Hepatocyte (in vitro differentiated cells): ENCODE measurements at regions not wholly inside any gene's neighbourhood (a gene's known extent, or its start where the extent isn't known, plus 50 kb on each side); places are given as distances from the start of the nearest gene placed in this dataset.

Source experiments
- DNase-seq: peaks from one replicate; pipeline ENCODE4 v3.0.0-alpha.2; 2016; ENCODE audit warnings: low spot score
- H2AFZ ChIP-seq: fragments of 200-600 bp; sonication (generic); 2 replicates; pipeline ENCODE4 v1.6.0; 2016; ENCODE audit warnings: antibody characterized with exemption, mild to moderate bottlenecking
- H3K27ac ChIP-seq: fragments of 200-600 bp; sonication (generic); 2 replicates; pipeline ENCODE4 v1.5.1; 2016; ENCODE audit warnings: mild to moderate bottlenecking
- H3K27me3 ChIP-seq: fragments of 200-600 bp; sonication (generic); 2 replicates; pipeline ENCODE4 v1.6.1; 2016
- H3K36me3 ChIP-seq: fragments of 200-600 bp; sonication (generic); replicated peaks from 2 replicates; pipeline ENCODE4 v1.5.1; 2016; ENCODE audit warnings: low read depth; ENCODE audit not compliant: insufficient read depth
- H3K4me1 ChIP-seq: fragments of 200-600 bp; sonication (generic); 2 replicates; pipeline ENCODE4 v1.5.1; 2016; ENCODE audit warnings: mild to moderate bottlenecking, moderate library complexity; ENCODE audit not compliant: insufficient read depth
- H3K4me2 ChIP-seq: fragments of 200-600 bp; sonication (generic); 2 replicates; pipeline ENCODE4 v1.6.0; 2016
- H3K4me3 ChIP-seq: fragments of 200-600 bp; sonication (generic); 2 replicates; pipeline ENCODE4 v1.5.1; 2016; ENCODE audit warnings: mild to moderate bottlenecking
- H3K79me2 ChIP-seq: fragments of 200-600 bp; sonication (generic); 2 replicates; pipeline ENCODE4 v1.6.0; 2017; ENCODE audit warnings: mild to moderate bottlenecking
- H3K9me2 ChIP-seq: fragments of 200-600 bp; sonication (generic); replicated peaks from 2 replicates; pipeline ENCODE4 v1.6.0; 2017; ENCODE audit warnings: mild to moderate bottlenecking; ENCODE audit not compliant: insufficient read depth
- H3K9me3 ChIP-seq: fragments of 200-600 bp; sonication (generic); 2 replicates; pipeline ENCODE4 v1.5.1; 2016; ENCODE audit warnings: low read depth, mild to moderate bottlenecking
- H4K20me1 ChIP-seq: fragments of 200-600 bp; sonication (generic); 2 replicates; pipeline ENCODE4 v1.6.0; 2016; ENCODE audit warnings: mild to moderate bottlenecking; ENCODE audit not compliant: insufficient read depth, poor library complexity, severe bottlenecking
- CTCF ChIP-seq: fragments of 200-600 bp; sonication (generic); IDR thresholded peaks from 2 replicates; pipeline ENCODE4 v1.5.1; 2016; ENCODE audit warnings: antibody characterized with exemption, mild to moderate bottlenecking; ENCODE audit not compliant: poor library complexity
- EZH2 ChIP-seq: fragments of 200-600 bp; sonication (generic); IDR thresholded peaks from 2 replicates; pipeline ENCODE4 v1.6.1; 2016; ENCODE audit warnings: antibody characterized with exemption, mild to moderate bottlenecking, borderline replicate concordance
- EZH2phosphoT487 ChIP-seq: fragments of 200-600 bp; sonication (generic); IDR thresholded peaks from one replicate; pipeline ENCODE4 v1.6.1; 2018; ENCODE audit warnings: antibody characterized with exemption, mild to moderate bottlenecking, low read depth, moderate library complexity; ENCODE audit not compliant: unreplicated experiment, severe bottlenecking
- WGBS: methylation state at CpG from one replicate; pipeline ENCODE4 v1.1.6; 2016; ENCODE audit warnings: low lambda C conversion rate; ENCODE audit errors: missing lambda C conversion rate; 5-methylcytosine and 5-hydroxymethylcytosine counted together

GRCh38 chr12:105479710-105480109 is 149.2 kb downstream of the C12orf75 start:
- Histone ChIP-seq H3K9me3 (no peaks in the 10 kb centered on the region), H4K20me1 (no peaks in the 10 kb centered on the region), H3K27ac (no peak overlapping the region), H2AFZ (no peak overlapping the region), H3K36me3 (no peaks in the 10 kb centered on the region), H3K27me3 (no peaks in the 10 kb centered on the region), H3K4me2 (no peak overlapping the region), H3K4me1 (no peaks in the 10 kb centered on the region), H3K4me3 (no peak overlapping the region), H3K79me2 (no peaks in the 10 kb centered on the region), H3K9me2 (no peaks in the 10 kb centered on the region)
- DNase-seq: no peak
- WGBS: 63% methylated on average over 1 of the region's 1 CpG
- no peak for TF ChIP-seq EZH2phosphoT487
- TF ChIP-seq CTCF: no peak
- no peak for TF ChIP-seq EZH2

- no peak for TF ChIP-seq CTCF
- TF ChIP-seq EZH2: no peak
- no peak for TF ChIP-seq EZH2phosphoT487
- DNase-seq: no peak
- H3K9me2 ChIP-seq: no peaks in the 10 kb centered on the region
- no peaks in the 10 kb centered on the region for H3K36me3 ChIP-seq
- H3K9me3 ChIP-seq: no peaks in the 10 kb centered on the region
- H3K27ac ChIP-seq: no peak overlapping the region
- no peak overlapping the region for H2AFZ ChIP-seq
- no peaks in the 10 kb centered on the region for H4K20me1 ChIP-seq
- H3K4me3 ChIP-seq: no peak overlapping the region
- no peaks in the 10 kb centered on the region for H3K4me1 ChIP-seq
- WGBS: 22% methylated on average over 2 of the region's 2 CpGs
- H3K27me3 ChIP-seq: no peaks in the 10 kb centered on the region
- H3K79me2 ChIP-seq: no peaks in the 10 kb centered on the region
- H3K4me2 ChIP-seq: no peak overlapping the region
Observed at GRCh38 chr12:105480162-105480561, 149.7 kb downstream of the C12orf75 start.

- H3K4me3 ChIP-seq: no peak overlapping the region
- DNase-seq: no peak
- no peak overlapping the region for H3K27ac ChIP-seq
- H3K36me3 ChIP-seq: no peaks in the 10 kb centered on the region
- no peak overlapping the region for H3K4me2 ChIP-seq
- TF ChIP-seq CTCF (no peak), EZH2phosphoT487 (no peak), EZH2 (no peak)
- H3K9me2 ChIP-seq: no peaks in the 10 kb centered on the region
- H3K9me3 ChIP-seq: no peaks in the 10 kb centered on the region
- H3K4me1 ChIP-seq: no peaks in the 10 kb centered on the region
- H3K27me3 ChIP-seq: no peaks in the 10 kb centered on the region
- no peaks in the 10 kb centered on the region for H3K79me2 ChIP-seq
- 88% methylated on average over 8 of the region's 8 CpGs for WGBS
- no peaks in the 10 kb centered on the region for H4K20me1 ChIP-seq
- no peak overlapping the region for H2AFZ ChIP-seq
Observed at GRCh38 chr12:105481392-105482300, 151.2 kb downstream of the C12orf75 start.
